ENCODE measurements at regions not wholly inside any gene's neighbourhood (a gene's known extent, or its start where the extent isn't known, plus 50 kb on each side); places are given as distances from the start of the nearest gene placed in this dataset.

- Histone ChIP-seq H3K9me3 (no peaks in the 10 kb centered on the region), H3K4me1 (peaks cover 7% of the 10 kb centered on the region; the same call in 2 of the 3 replicates), H3K27ac (no peak overlapping the region), H3K4me2 (no peak overlapping the region), H3K4me3 (no peak overlapping the region)
- 0% methylated on average over 1 of the region's 1 CpG for WGBS (ENCODE audit: missing lambda C conversion rate)
- TF ChIP-seq ESRRA (IDR thresholded peaks at IDR 0.05; ENCODE audit: borderline replicate concordance, low read length) (no peak), ZNF302 (CRISPR knock-in tag; IDR thresholded peaks at IDR 0.05) (no peak), EP300 (IDR thresholded peaks at IDR 0.05) (no peak), BHLHE40 (IDR thresholded peaks at IDR 0.05; ENCODE audit: low read depth, low read length) (no peak), FOXS1 (CRISPR knock-in tag; IDR thresholded peaks at IDR 0.05) (no peak), MYC (IDR thresholded peaks at IDR 0.05; ENCODE audit: borderline replicate concordance, low read length) (no peak), FOSB (CRISPR knock-in tag; IDR thresholded peaks at IDR 0.05) (no peak), NR3C1 (IDR thresholded peaks at IDR 0.05) (no peak), EHF (CRISPR knock-in tag; IDR thresholded peaks at IDR 0.05) (no peak), NPAS2 (CRISPR knock-in tag; IDR thresholded peaks at IDR 0.05; ENCODE audit: borderline replicate concordance) (no peak), JUN (IDR thresholded peaks at IDR 0.05) (no peak), MAFK (IDR thresholded peaks at IDR 0.05; ENCODE audit: partially characterized antibody) (no peak), ZFP36 (IDR thresholded peaks at IDR 0.05; ENCODE audit: borderline replicate concordance, partially characterized antibody) (no peak), RARB (CRISPR knock-in tag; IDR thresholded peaks at IDR 0.05) (no peak), USF2 (IDR thresholded peaks at IDR 0.05) (no peak)
- TF ChIP-seq, protein P1, sequence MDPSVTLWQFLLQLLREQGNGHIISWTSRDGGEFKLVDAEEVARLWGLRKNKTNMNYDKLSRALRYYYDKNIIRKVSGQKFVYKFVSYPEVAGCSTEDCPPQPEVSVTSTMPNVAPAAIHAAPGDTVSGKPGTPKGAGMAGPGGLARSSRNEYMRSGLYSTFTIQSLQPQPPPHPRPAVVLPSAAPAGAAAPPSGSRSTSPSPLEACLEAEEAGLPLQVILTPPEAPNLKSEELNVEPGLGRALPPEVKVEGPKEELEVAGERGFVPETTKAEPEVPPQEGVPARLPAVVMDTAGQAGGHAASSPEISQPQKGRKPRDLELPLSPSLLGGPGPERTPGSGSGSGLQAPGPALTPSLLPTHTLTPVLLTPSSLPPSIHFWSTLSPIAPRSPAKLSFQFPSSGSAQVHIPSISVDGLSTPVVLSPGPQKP (IDR thresholded peaks at IDR 0.05; ENCODE audit: low read depth, low read length), result no peak
- TF ChIP-seq, protein P2, sequence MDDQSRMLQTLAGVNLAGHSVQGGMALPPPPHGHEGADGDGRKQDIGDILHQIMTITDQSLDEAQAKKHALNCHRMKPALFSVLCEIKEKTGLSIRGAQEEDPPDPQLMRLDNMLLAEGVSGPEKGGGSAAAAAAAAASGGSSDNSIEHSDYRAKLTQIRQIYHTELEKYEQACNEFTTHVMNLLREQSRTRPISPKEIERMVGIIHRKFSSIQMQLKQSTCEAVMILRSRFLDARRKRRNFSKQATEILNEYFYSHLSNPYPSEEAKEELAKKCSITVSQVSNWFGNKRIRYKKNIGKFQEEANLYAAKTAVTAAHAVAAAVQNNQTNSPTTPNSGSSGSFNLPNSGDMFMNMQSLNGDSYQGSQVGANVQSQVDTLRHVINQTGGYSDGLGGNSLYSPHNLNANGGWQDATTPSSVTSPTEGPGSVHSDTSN (IDR thresholded peaks at IDR 0.05), result no peak
- TF ChIP-seq, protein P3, sequence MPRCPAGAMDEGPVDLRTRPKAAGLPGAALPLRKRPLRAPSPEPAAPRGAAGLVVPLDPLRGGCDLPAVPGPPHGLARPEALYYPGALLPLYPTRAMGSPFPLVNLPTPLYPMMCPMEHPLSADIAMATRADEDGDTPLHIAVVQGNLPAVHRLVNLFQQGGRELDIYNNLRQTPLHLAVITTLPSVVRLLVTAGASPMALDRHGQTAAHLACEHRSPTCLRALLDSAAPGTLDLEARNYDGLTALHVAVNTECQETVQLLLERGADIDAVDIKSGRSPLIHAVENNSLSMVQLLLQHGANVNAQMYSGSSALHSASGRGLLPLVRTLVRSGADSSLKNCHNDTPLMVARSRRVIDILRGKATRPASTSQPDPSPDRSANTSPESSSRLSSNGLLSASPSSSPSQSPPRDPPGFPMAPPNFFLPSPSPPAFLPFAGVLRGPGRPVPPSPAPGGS (IDR thresholded peaks at IDR 0.05), result no peak
- ATAC-seq (no peak), DNase-seq (ENCODE audit: low read depth in 1 of 2, low spot score in 1 of 2) (no peak), FAIRE-seq (no peak)
- ChIA-PET CTCF (interaction anchor here (1.1 kb wide), 1 partner anchor 10 kb away, joined by 3 read pairs; no protein-coding TSS in a partner anchor), POLR2A (no interaction called here)
Measured at GRCh38 chr2:192473331-192473730, 278.6 kb upstream of the TMEFF2 start.

DNA sequence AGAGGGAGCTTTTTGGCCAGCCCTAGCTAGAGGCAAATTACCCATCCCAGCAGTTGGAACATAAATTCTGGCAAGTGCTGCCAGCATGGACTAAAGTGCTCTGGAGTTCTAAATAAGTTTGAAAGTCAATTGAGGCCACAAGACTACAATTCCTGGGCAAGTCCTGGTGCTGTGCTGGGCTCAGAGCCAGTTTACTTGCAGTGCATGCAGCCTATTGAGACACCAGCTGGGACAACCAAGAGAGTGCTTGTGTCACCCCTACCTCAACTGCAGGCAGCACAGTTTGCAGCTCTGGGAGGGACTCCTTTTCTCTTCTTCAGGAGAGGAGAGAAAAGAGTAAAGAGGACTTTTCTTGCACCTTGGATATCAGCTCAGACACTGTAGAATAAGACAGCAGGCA is 277.2 kb upstream of the TMEFF2 start:
- H3K4me3 ChIP-seq, result no peak overlapping the region
- TF ChIP-seq HEYL (CRISPR knock-in tag; IDR thresholded peaks at IDR 0.05), result no peak
- TF ChIP-seq HOXA7 (CRISPR knock-in tag; IDR thresholded peaks at IDR 0.05), result no peak
- TF ChIP-seq, protein P4, sequence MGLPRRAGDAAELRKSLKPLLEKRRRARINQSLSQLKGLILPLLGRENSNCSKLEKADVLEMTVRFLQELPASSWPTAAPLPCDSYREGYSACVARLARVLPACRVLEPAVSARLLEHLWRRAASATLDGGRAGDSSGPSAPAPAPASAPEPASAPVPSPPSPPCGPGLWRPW (IDR thresholded peaks at IDR 0.05), result no peak
- no peak for TF ChIP-seq CHD2 (IDR thresholded peaks at IDR 0.05; ENCODE audit: low read length, partially characterized antibody)
- no peak for FAIRE-seq
- CTCF ChIA-PET, result no interaction called here
- no peak overlapping the region for H3K4me2 ChIP-seq
- ATAC-seq, result no peak
- H3K9me3 ChIP-seq, result no peaks in the 10 kb centered on the region
- no peak for DNase-seq (ENCODE audit: low read depth in 1 of 2, low spot score in 1 of 2)
- peaks cover 13% of the 10 kb centered on the region; the same call in 2 of the 3 replicates for H3K4me1 ChIP-seq
- no peak overlapping the region for H3K27ac ChIP-seq
- POLR2A ChIA-PET, result no interaction called here
